HG03460 (cell line): ENCODE measurements at regions not wholly inside any gene's neighbourhood (a gene's known extent, or its start where the extent isn't known, plus 50 kb on each side); places are given as distances from the start of the nearest gene placed in this dataset.

Source experiments
- ATAC-seq: cut with Tn5 transposase; IDR thresholded peaks from one replicate; pipeline ENCODE4 v1.9.1; 2021; ENCODE audit not compliant: unreplicated experiment

- no peak for ATAC-seq
These were observed 78.0 kb upstream of the CLNK start for GRCh38 chr4:10762561-10762960.

- no peak for ATAC-seq
These were observed 77.3 kb upstream of the CLNK start for GRCh38 chr4:10761903-10762302.

- no peak for ATAC-seq
These were observed 75.5 kb upstream of the CLNK start for GRCh38 chr4:10760086-10760485.

- no peak for ATAC-seq
These were observed 74.3 kb upstream of the CLNK start for GRCh38 chr4:10758906-10759305.

GRCh38 chr4:10753856-10754402, 69.4 kb upstream of the CLNK start:
- no peak for ATAC-seq

GRCh38 chr4:10753336-10753735, 68.8 kb upstream of the CLNK start:
- no peak for ATAC-seq

- ATAC-seq, result no peak
These were observed 66.1 kb upstream of the CLNK start for GRCh38 chr4:10750714-10751113.

GRCh38 chr4:10747186-10747585, 62.6 kb upstream of the CLNK start:
- ATAC-seq, result peak; percentile 47

- ATAC-seq, result no peak
These were observed 62.0 kb upstream of the CLNK start for GRCh38 chr4:10746371-10747171.

- peak; percentile 68 for ATAC-seq
These were observed 58.8 kb upstream of the CLNK start for GRCh38 chr4:10743357-10743756.

GRCh38 chr4:10741961-10742699, 57.6 kb upstream of the CLNK start:
- ATAC-seq, result peak; percentile 37

GRCh38 chr4:10740891-10741620, 56.5 kb upstream of the CLNK start:
- ATAC-seq, result no peak

GRCh38 chr4:10740251-10740650, 55.7 kb upstream of the CLNK start:
- no peak for ATAC-seq

- ATAC-seq, result no peak
These were observed 54.4 kb upstream of the CLNK start for GRCh38 chr4:10738826-10739489.

GRCh38 chr4:10737337-10737736, 52.8 kb upstream of the CLNK start:
- ATAC-seq, result no peak

- ATAC-seq, result no peak
These were observed 52.3 kb upstream of the CLNK start for GRCh38 chr4:10736895-10737294.

- ATAC-seq, result no peak
These were observed 51.7 kb upstream of the CLNK start for GRCh38 chr4:10736266-10736665.

- ATAC-seq, result no peak
These were observed 50.1 kb upstream of the CLNK start for GRCh38 chr4:10734697-10735096.
